Stimulated activated CD4-positive, alpha-beta T cell treated with anti-CD3 and anti-CD28 coated beads, Interleukin-12 subunit alpha, Interleukin-12 subunit beta, amount 100 ng/mL, for 24 hours (primary cell): ENCODE measurements at regions not wholly inside any gene's neighbourhood (a gene's known extent, or its start where the extent isn't known, plus 50 kb on each side); places are given as distances from the start of the nearest gene placed in this dataset.

ENCODE experiments used
- DNase-seq, 2 experiments: peaks; one replicate each; pipeline ENCODE4 v3.0.0-alpha.2; 2020; ENCODE audit warnings: low read depth in 2 of 2

DNA sequence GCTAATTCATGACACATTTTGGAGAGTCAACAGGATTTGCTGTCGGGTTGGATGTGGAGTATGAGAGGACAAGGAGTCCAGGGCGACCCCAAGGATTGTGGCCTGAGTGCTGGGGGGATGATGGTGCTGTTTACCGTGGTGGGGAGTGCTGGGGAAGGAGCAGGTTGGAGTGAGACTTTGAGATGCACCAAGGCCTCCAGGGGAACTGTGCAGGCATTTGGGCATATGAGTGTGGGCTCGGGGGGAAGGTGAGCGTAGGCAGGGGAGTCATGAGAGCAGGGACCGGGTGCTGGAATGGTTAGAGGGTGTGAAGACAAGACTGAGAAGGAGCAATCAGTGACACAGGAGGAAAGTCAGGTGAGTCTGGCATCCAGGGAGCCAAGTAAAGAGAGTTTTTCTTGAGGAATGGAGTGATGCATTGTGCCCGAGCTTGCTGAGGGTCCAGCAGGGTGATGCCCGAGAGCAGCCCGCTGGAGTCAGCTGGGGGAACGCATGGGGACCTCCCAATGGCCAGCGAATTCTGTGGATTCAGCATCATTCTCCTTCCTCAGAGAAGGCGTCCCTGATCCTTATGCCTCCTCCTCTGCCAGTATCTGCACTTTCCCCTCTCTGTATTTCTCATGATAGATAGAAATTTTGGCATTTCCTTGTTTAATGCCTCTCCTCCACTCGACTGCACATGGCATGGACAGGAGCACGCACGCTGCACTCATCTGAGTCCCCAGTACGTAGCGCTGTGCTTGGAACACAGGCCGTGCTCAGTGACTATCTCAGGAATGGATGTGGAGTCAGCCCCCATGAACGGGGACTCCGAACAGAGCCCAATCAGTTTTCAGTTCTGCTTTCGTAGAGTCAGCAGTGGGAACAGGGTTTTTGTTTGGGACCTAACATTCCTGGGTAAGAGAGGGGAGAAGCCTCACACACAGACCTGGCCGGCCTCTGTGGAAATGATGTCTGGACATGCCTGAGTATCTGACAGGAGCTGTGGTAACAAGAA is 52.1 kb upstream of the ETV3 start:
- DNase-seq: no peak

DNA sequence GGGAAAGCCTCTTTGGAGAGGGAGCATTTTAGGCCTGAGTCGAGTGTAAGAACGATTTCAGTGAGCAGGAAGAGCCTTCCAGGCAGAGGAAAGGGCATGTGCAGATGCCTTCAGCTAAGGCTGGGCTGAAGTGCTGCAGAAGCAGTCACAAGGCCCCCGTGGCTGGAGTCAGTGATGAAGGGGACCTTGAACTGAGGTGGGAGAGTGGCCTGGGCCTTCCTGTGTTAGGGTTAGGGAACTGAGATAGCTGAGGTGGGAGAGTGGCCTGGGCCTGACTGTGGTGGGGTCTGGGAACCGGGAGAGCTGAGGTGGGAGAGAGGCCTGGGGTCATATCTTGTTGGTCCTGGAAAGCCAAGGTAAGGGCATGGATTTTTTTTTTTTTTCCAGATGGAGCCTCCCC is 50.9 kb upstream of the ETV3 start:
- DNase-seq: no peak
